Muscle of leg (tissue), 3 donors: ENCODE measurements at regions not wholly inside any gene's neighbourhood (a gene's known extent, or its start where the extent isn't known, plus 50 kb on each side); places are given as distances from the start of the nearest gene placed in this dataset.

Experiments
- DNase-seq: peaks from one replicate; pipeline ENCODE4 v3.0.0; 2013
- H3K27ac ChIP-seq: one replicate; pipeline ENCODE4 v1.5.1; 2013; ENCODE audit warnings: mild to moderate bottlenecking, low read length, control low read depth
- H3K27me3 ChIP-seq: one replicate; pipeline ENCODE4 v1.6.1; 2013; ENCODE audit warnings: low read length; ENCODE audit not compliant: control insufficient read depth, insufficient read depth
- H3K36me3 ChIP-seq: one replicate; pipeline ENCODE4 v1.6.1; 2013; ENCODE audit warnings: low read length; ENCODE audit not compliant: control insufficient read depth, insufficient read depth
- H3K4me1 ChIP-seq: one replicate; pipeline ENCODE4 v1.6.1; 2013; ENCODE audit warnings: low read length; ENCODE audit not compliant: control insufficient read depth, insufficient read depth
- H3K4me3 ChIP-seq: one replicate; pipeline ENCODE4 v1.5.1; 2013; ENCODE audit warnings: low read length, control low read depth
- H3K9me3 ChIP-seq: replicated peaks from 2 replicates; pipeline ENCODE4 v1.6.1; 2013; ENCODE audit warnings: low read depth, low read length; ENCODE audit not compliant: control insufficient read depth
- WGBS: methylation state at CpG from one replicate; pipeline ENCODE4 v1.1.5; 2013; ENCODE audit warnings: missing lambda C conversion rate; ENCODE audit not compliant: insufficient coverage; 5-methylcytosine and 5-hydroxymethylcytosine counted together

- Histone ChIP-seq H3K27ac (no peak overlapping the region), H3K4me3 (no peak overlapping the region), H3K27me3 (no peaks in the 10 kb centered on the region), H3K4me1 (peaks cover 27% of the 10 kb centered on the region), H3K9me3 (no peaks in the 10 kb centered on the region), H3K36me3 (no peaks in the 10 kb centered on the region)
- 79% methylated on average over 2 of the region's 3 CpGs for whole genome bisulfite sequencing
- no peak for DNase-seq
Measured at GRCh38 chr15:39493424-39494067, 87.3 kb upstream of the THBS1 start.

GRCh38 chr15:39494462-39494861, 86.4 kb upstream of the THBS1 start:
- no peaks in the 10 kb centered on the region for H3K9me3 ChIP-seq
- peaks cover 31% of the 10 kb centered on the region for H3K4me1 ChIP-seq
- no peaks in the 10 kb centered on the region for H3K27me3 ChIP-seq
- no peak for DNase-seq
- no peak overlapping the region for H3K27ac ChIP-seq
- H3K4me3 ChIP-seq: no peak overlapping the region
- H3K36me3 ChIP-seq: no peaks in the 10 kb centered on the region
- WGBS: 93% methylated on average over 2 of the region's 2 CpGs

- H3K27ac ChIP-seq: peak overlapping the region; percentile 64
- peak; percentile 65 for DNase-seq
- WGBS: 62% methylated on average over 4 of the region's 8 CpGs
Measured at GRCh38 chr15:39495871-39496840, 84.7 kb upstream of the THBS1 start.

GRCh38 chr15:39497016-39497758, 83.7 kb upstream of the THBS1 start:
- Histone ChIP-seq H3K27me3 (no peaks in the 10 kb centered on the region), H3K4me3 (no peak overlapping the region), H3K36me3 (no peaks in the 10 kb centered on the region), H3K4me1 (peaks cover 38% of the 10 kb centered on the region), H3K9me3 (no peaks in the 10 kb centered on the region), H3K27ac (peak overlapping the region; percentile 86)
- 53% methylated on average over 4 of the region's 6 CpGs for WGBS
- DNase-seq: no peak

More at GRCh38 chr15:39495871-39496840, 84.7 kb upstream of the THBS1 start:
- H3K27me3 ChIP-seq: no peaks in the 10 kb centered on the region
- H3K36me3 ChIP-seq: no peaks in the 10 kb centered on the region
- H3K4me3 ChIP-seq: no peak overlapping the region
- peaks cover 33% of the 10 kb centered on the region for H3K4me1 ChIP-seq
- no peaks in the 10 kb centered on the region for H3K9me3 ChIP-seq

GRCh38 chr15:39497759-39498565, 82.9 kb upstream of the THBS1 start:
- no peaks in the 10 kb centered on the region for H3K9me3 ChIP-seq
- peak overlapping the region; percentile 86 for H3K27ac ChIP-seq
- no peaks in the 10 kb centered on the region for H3K27me3 ChIP-seq
- no peaks in the 10 kb centered on the region for H3K36me3 ChIP-seq
- 0% methylated on average over 1 of the region's 4 CpGs for WGBS
- peaks cover 38% of the 10 kb centered on the region for H3K4me1 ChIP-seq
- H3K4me3 ChIP-seq: no peak overlapping the region
- peak; percentile 64 for DNase-seq

GRCh38 chr15:39498629-39499028, 82.2 kb upstream of the THBS1 start:
- Histone ChIP-seq H3K36me3 (no peaks in the 10 kb centered on the region), H3K4me3 (no peak overlapping the region), H3K4me1 (peaks cover 38% of the 10 kb centered on the region), H3K9me3 (no peaks in the 10 kb centered on the region), H3K27me3 (no peaks in the 10 kb centered on the region), H3K27ac (peak overlapping the region; percentile 92)
- WGBS: 20% methylated on average over 2 of the region's 4 CpGs
- peak; percentile 98 for DNase-seq

GRCh38 chr15:39499042-39499441, 81.8 kb upstream of the THBS1 start:
- Histone ChIP-seq H3K27me3 (no peaks in the 10 kb centered on the region), H3K36me3 (no peaks in the 10 kb centered on the region), H3K9me3 (no peaks in the 10 kb centered on the region), H3K4me1 (peaks cover 38% of the 10 kb centered on the region), H3K4me3 (no peak overlapping the region), H3K27ac (peak overlapping the region; percentile 92)
- peak; percentile 92 for DNase-seq
- 33% methylated on average over 1 of the region's 1 CpG for WGBS

GRCh38 chr15:39499681-39500080, 81.2 kb upstream of the THBS1 start:
- no CpG with 5 or more reads among the region's 4 CpGs for WGBS

GRCh38 chr15:39501366-39502081, 79.4 kb upstream of the THBS1 start:
- WGBS: 65% methylated on average over 3 of the region's 6 CpGs
- no peaks in the 10 kb centered on the region for H3K36me3 ChIP-seq
- H3K27ac ChIP-seq: no peak overlapping the region
- H3K4me1 ChIP-seq: peaks cover 31% of the 10 kb centered on the region
- peak; percentile 21 for DNase-seq
- no peaks in the 10 kb centered on the region for H3K27me3 ChIP-seq
- H3K4me3 ChIP-seq: no peak overlapping the region
- no peaks in the 10 kb centered on the region for H3K9me3 ChIP-seq

More at GRCh38 chr15:39499681-39500080, 81.2 kb upstream of the THBS1 start:
- H3K27ac ChIP-seq: peak overlapping the region; percentile 92
- peaks cover 38% of the 10 kb centered on the region for H3K4me1 ChIP-seq
- no peaks in the 10 kb centered on the region for H3K36me3 ChIP-seq
- no peaks in the 10 kb centered on the region for H3K9me3 ChIP-seq
- H3K27me3 ChIP-seq: no peaks in the 10 kb centered on the region
- peak; percentile 19 for DNase-seq
- no peak overlapping the region for H3K4me3 ChIP-seq
